Smooth muscle cell of the brain vasculature (primary cell): ENCODE measurements at regions not wholly inside any gene's neighbourhood (a gene's known extent, or its start where the extent isn't known, plus 50 kb on each side); places are given as distances from the start of the nearest gene placed in this dataset.
A peak's percentile ranks its signal among the peaks of the same experiment; 100 is the strongest.
"Not testable (repeated sequence)": the region's sequence is repeated elsewhere in the genome, so short reads cannot be mapped to it uniquely, and the experiment has no call there.

ENCODE experiments used
- DNase-seq: peaks from one replicate; pipeline ENCODE4 v3.0.0-alpha.2; 2012; ENCODE audit warnings: low read depth, low spot score

DNA sequence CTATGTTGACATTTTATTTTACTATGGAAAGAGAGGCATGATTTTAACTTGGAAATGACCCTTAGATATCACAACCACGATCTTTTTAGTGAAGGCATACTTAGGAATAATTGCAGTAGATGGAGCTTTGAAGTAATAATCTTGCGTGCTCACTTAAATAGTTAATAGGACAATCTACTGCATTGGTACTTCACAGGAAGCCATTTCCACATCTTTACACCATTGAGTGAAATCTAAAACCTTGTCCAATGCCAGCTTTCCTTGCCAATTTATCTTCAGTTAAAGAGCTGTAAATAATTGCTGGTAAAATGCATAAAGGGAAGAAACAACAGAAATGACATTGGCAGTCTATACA lies 586.3 kb downstream of the ADGRL2 start:
- DNase-seq = no peak

DNA sequence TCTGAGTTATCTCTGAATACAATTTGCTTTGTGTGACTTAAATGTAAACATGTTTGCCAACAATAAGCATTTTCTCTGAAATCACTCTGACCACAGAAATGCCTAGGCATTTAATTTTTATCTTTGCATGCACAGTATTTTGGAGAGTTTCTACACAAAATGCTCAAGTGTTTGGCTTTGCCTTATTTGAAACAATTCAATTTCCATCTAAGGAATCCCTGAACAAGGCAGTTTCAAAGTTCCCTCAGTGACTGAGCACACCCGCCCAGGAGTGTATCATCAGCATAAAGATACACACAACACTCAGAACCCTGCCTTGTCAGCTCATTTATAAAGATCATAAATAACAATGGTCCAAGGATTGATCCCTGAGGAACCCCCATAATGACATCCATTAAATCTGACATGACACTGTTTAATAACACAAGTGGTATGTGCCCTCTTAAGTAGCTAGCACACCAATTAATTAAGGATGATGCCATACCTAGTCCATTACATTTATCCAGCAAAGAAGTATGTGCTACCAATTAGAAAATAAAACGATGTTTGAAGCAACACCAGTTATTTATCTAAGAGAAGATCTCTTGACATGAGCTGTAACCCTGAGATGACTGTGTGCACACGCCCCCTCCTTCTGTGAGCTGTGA lies 585.8 kb downstream of the ADGRL2 start:
- DNase-seq = no peak

GRCh38 chr1:82384776-82385175 lies 584.0 kb downstream of the ADGRL2 start:
- no peak for DNase-seq

- DNase-seq = peak; percentile 32
Measured at GRCh38 chr1:82377201-82377884, 576.6 kb downstream of the ADGRL2 start.

DNA sequence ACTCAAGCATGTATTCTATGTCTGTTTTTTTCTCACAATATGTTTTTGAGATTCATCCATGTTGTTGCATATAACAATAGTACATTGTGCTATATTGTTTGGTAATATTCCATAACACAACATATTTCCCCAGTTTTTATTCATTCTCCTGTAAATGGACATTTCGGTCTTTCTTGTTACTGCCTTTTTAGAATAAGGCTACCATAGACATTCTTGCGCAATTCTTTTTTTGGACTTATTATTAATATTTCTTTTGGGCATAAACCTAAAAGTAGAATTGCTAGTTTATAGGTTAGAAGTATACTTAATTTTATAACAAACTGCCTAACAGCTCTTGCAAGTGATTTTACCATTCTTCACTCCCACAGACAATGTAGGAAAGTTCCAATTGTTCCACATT lies 573.0 kb downstream of the ADGRL2 start:
- DNase-seq = no peak

- no peak for DNase-seq
Measured at GRCh38 chr1:82371844-82372498, 571.2 kb downstream of the ADGRL2 start.

GRCh38 chr1:82367456-82367855 lies 566.7 kb downstream of the ADGRL2 start:
- DNase-seq = no peak

DNA sequence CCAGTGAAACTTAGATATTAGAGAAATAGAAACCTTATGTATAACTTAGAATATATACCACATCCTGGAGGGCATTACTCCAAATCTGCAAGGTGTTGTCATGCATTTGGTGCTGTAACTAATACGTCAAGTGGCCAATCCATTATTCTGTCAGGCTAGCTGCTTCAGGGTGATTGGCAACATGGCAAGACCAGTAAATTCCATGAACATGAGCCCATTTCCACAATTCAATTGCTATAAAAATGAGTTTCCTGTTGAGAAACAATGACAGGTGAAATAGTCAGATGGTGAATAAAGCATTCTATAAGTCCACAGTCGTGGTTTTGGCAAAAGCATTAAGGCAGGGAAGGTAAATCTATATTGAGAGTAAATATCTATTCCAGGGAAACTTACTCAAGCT lies 566.0 kb downstream of the ADGRL2 start:
- no peak for DNase-seq

GRCh38 chr1:82359541-82359940 lies 558.8 kb downstream of the ADGRL2 start:
- DNase-seq = not testable (repeated sequence)

- not testable (repeated sequence) for DNase-seq
Measured at GRCh38 chr1:82358706-82359105, 558.0 kb downstream of the ADGRL2 start.

GRCh38 chr1:82354546-82354945 lies 553.8 kb downstream of the ADGRL2 start:
- DNase-seq = not testable (repeated sequence)

DNA sequence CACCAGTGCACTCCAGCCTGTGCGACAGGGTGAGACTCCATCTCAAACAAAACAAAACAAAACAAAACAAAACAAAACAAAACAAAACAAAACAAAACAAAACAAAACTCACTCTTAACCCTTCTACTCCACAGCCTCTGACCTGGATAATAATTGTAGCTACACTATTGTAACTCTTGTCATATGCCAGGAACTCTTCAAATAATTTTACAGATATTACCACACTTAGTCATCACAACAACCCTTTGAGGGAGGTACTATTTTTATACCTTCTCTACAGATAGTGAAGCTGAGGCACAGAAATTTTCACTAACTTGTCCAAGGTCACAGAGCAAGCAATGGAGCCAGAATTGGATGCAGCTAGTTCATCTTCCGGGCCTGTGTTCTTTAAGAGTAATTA lies 547.8 kb downstream of the ADGRL2 start:
- no peak for DNase-seq

DNA sequence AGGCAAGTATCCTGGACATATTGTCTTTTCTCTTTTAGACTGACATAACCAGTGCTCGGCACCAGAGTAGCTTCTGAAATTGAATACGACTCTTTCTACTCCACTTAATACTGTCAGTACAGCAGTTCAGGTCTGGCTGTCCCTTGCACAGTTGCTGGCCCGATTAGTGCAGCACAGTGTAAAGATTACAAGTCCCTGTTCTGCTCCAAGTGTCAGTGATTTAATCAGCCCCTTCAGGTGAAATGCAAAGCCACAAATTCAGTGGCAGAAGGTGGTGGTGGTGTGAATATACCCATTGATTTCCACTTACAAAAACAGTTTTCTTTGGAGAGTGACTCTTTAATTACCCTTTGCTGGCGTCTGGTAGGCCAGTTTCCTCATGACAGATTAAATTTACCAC lies 545.4 kb downstream of the ADGRL2 start:
- no peak for DNase-seq

GRCh38 chr1:82343381-82343780 lies 542.6 kb downstream of the ADGRL2 start:
- peak; percentile 65 for DNase-seq

DNA sequence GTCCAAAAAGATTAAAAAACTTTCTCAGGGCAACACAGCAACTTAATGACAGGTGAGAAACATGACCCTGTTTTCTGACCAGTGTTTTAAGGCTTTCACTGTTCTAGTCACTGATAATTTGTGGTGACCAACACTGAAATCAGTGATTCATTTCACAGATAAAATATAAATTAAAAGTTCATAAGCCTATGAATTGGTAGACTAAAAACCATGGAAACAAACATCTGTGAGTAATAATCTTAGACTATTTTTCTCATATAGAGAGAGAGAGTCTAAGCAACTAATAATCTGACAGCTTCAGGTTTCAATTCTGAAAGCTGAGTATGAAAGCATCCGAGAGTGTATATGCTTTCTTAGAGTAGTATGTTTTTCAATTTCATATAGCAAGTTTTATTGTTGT lies 536.9 kb downstream of the ADGRL2 start:
- no peak for DNase-seq

- no peak for DNase-seq
Measured at GRCh38 chr1:82330330-82330729, 529.6 kb downstream of the ADGRL2 start.

GRCh38 chr1:82329226-82329625 lies 528.5 kb downstream of the ADGRL2 start:
- peak; percentile 45 for DNase-seq

GRCh38 chr1:82323144-82323841 lies 522.6 kb downstream of the ADGRL2 start:
- DNase-seq = no peak

DNA sequence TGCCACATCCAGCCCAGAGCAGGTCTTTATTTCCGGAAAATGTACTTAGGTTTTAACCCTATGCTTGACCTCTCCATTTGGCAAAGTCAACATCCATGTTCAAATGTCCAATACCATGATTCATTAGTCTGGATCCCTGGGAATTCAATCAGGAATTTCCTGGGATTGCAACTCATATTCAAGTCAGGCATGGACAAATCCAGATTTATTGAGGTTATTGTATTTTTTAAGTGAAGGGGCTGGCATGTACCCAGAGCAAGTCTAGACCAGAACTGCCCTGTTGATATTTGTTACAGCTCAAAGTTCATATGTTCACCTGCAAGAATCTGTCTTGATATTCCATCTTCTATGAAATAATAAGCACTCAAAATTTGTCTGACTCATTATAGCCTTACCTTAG lies 521.1 kb downstream of the ADGRL2 start:
- DNase-seq = no peak

- DNase-seq = no peak
Measured at GRCh38 chr1:82319546-82319945, 518.8 kb downstream of the ADGRL2 start.

GRCh38 chr1:82318921-82319320 lies 518.2 kb downstream of the ADGRL2 start:
- no peak for DNase-seq

- DNase-seq = no peak
Measured at GRCh38 chr1:82318265-82318664, 517.5 kb downstream of the ADGRL2 start.
